Fibroblast of gingiva (primary cell): ENCODE measurements at regions not wholly inside any gene's neighbourhood (a gene's known extent, or its start where the extent isn't known, plus 50 kb on each side); places are given as distances from the start of the nearest gene placed in this dataset.
"Not testable (repeated sequence)": the region's sequence is repeated elsewhere in the genome, so short reads cannot be mapped to it uniquely, and the experiment has no call there.

Experiments
- DNase-seq: peaks from one replicate; pipeline ENCODE4 v3.0.0-alpha.2; 2011; ENCODE audit warnings: low read depth

- no peak for DNase-seq
These were observed 280.2 kb upstream of the GALNTL6 start for GRCh38 chr4:171532968-171533367.

GRCh38 chr4:171524903-171525302, 288.3 kb upstream of the GALNTL6 start:
- no peak for DNase-seq

GRCh38 chr4:171521726-171522125, 291.5 kb upstream of the GALNTL6 start:
- no peak for DNase-seq

DNA sequence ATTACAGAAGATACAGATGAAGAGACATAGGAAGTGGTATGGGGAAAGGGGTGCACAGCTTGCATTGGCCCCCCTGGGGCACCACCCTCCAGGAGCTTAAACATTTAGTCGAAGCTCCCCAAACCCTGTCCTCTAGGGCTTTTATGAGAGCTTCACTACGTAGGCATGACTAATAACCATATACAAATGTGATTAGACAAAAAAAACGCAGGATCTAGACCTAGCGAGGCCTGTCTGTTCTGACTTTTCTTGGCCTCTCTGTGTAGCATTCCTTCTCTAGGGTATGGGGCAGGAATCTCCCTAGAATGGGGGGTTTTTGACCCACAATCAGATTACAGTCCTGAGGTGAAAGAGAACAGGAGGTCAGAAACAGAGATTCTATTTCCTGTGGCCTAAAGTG, 293.7 kb upstream of the GALNTL6 start:
- DNase-seq = no peak

- no peak for DNase-seq
These were observed 295.3 kb upstream of the GALNTL6 start for GRCh38 chr4:171517883-171518282.

- no peak for DNase-seq
These were observed 296.5 kb upstream of the GALNTL6 start for GRCh38 chr4:171516694-171517093.

- DNase-seq = no peak
These were observed 328.5 kb upstream of the GALNTL6 start for GRCh38 chr4:171484681-171485080.

- no peak for DNase-seq
These were observed 335.0 kb upstream of the GALNTL6 start for GRCh38 chr4:171478181-171478580.

GRCh38 chr4:171475111-171475510, 338.1 kb upstream of the GALNTL6 start:
- not testable (repeated sequence) for DNase-seq

GRCh38 chr4:171473155-171473554, 340.0 kb upstream of the GALNTL6 start:
- DNase-seq = no peak

GRCh38 chr4:171472230-171472629, 341.0 kb upstream of the GALNTL6 start:
- DNase-seq = no peak

DNA sequence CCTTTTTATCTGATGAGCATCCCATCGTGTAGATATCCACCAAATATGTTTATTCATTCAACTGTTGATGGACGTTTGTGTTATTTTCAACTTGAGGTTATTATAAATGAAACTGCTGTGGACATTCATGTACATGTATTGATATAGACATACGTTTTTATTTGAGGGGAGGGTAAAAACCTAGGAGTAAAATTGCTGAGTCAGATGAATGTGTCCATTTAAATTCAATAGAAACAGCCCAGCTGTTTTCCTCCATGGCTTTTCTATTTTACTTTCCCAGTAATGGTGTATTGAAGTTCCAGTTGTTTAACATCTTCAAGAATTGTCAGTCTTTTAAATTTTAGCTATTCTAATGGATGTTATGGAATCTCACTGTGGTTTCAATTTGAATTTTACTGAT, 348.7 kb upstream of the GALNTL6 start:
- no peak for DNase-seq

DNA sequence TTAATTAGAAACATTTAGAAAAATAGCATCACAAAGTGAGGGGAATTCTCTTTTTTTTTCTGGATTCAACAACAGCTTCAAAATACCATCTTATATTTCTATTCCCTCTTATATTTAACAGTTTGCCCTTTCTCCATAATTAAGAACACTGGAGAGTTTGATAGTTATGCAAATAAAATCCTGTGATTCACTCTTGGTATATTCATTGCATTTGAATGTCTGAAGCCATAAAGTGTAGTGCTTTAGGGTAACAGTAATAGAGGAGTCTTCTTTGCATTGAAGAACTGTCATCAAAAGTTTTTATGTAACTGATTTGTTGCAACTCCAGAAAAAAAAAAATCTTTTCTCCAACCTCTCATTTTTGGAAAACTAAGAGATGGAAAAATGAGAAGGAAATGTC, 352.0 kb upstream of the GALNTL6 start:
- no peak for DNase-seq

GRCh38 chr4:171448919-171449481, 364.2 kb upstream of the GALNTL6 start:
- DNase-seq = no peak

- no peak for DNase-seq
These were observed 364.8 kb upstream of the GALNTL6 start for GRCh38 chr4:171448358-171448757.

DNA sequence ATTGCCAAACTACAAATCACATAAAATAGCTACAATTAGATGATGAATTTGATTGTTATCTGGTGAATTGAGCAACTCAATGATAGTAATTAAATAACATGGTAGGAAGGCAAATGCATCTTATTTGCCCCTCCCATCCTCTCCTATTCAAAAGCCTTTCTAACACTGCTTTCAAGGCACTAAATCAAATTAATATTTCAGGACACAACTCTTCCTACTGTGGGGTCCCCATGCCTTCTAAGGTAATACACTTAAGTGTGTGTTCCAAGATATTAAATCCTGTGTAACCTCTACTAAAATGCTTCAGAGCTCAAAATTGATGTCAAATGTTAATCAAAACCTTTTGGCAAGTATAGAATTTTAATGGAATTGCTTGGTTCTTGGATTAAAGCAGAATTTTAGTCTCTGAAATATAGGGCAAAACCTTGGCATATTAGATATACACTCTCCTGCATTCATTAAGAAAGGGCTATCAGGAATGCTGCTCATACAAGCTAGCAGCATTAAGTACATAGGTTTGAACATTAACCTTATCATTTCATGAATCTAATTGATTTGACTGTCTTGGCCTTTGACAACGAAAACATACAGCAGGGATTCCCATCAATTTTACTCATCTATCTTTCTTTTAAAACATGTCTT, 371.8 kb upstream of the GALNTL6 start:
- no peak for DNase-seq

GRCh38 chr4:171433674-171434073, 379.5 kb upstream of the GALNTL6 start:
- DNase-seq = no peak

GRCh38 chr4:171432536-171432935, 380.7 kb upstream of the GALNTL6 start:
- no peak for DNase-seq

GRCh38 chr4:171430495-171430894, 382.7 kb upstream of the GALNTL6 start:
- no peak for DNase-seq

- no peak for DNase-seq
These were observed 416.0 kb upstream of the GALNTL6 start for GRCh38 chr4:171397175-171397574.

DNA sequence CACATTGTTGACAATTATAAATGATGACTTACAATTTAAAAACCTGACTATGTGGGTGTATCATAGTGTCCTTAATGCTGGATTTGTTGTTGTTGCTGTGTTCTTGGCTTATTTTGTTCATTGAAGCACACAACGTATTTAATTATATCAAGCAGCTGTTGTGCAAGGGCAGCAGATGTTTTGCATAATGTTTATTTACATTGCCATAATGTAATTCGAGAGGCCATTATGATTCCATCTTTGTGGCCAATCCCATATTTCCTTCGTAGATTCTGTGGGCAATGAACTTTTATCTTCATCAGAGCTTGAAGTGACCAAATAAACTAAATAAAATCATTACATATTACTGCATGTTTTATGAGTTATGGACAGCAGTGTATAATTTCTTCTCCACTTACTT, 422.6 kb upstream of the GALNTL6 start:
- peak; percentile 2 for DNase-seq

- no peak for DNase-seq
These were observed 434.9 kb upstream of the GALNTL6 start for GRCh38 chr4:171378323-171378722.

DNA sequence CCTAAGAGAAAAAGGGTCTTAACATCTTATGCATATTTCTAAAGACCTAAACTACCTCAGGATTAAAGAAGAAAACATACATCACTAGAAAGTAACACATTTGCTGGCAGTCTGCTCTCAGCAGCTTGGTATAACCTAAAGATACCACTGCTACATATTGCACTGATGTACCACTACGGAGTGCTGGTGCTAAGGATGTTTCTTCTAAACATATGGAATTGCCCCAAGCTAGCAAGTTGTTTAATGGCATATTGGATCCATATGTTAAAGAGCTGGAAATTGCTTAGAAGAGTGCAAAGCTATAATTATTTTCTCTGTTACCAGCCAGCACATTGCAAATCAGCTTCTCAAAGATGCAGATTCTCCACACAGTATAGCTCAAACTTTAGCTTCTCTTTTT, 436.5 kb upstream of the GALNTL6 start:
- DNase-seq = no peak

- no peak for DNase-seq
These were observed 459.7 kb upstream of the GALNTL6 start for GRCh38 chr4:171353535-171353934.
